Stimulated activated naive CD8-positive, alpha-beta T cell treated with anti-CD3 and anti-CD28 coated beads, Interleukin-15, Interleukin-2, amounts not matched to agents 100 U/mL and 50 U/mL, for 24 hours (primary cell): ENCODE measurements at regions not wholly inside any gene's neighbourhood (a gene's known extent, or its start where the extent isn't known, plus 50 kb on each side); places are given as distances from the start of the nearest gene placed in this dataset.
"Not testable (repeated sequence)": the region's sequence is repeated elsewhere in the genome, so short reads cannot be mapped to it uniquely, and the experiment has no call there.

Experiments
- ATAC-seq: fragments of 150-1000 bp; cut with Tn5 transposase; one replicate; pipeline ENCODE4 v1.10.0; 2021
- DNase-seq: peaks from one replicate; pipeline ENCODE4 v3.0.0; 2021

DNA sequence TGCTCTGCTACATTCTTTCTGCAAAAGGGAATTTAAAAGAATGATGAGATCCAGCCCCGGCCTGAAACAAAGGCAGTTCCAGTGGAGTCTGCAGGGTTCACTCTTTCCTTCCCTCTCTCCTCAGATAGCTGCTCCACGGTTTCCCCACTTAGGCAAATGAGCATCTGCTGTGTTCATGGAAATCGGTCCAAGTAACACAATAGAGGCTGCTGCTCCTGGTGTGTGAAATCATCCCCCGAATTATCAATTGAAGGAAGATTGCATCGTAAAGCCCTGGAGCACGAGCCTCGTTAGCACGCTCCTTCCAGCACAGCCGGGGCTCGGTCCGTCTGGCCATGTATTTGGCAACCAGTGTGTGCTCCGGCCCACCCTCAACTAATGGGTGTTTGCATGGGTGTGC lies 108.3 kb upstream of the DPP6 start:
- no peak for ATAC-seq

DNA sequence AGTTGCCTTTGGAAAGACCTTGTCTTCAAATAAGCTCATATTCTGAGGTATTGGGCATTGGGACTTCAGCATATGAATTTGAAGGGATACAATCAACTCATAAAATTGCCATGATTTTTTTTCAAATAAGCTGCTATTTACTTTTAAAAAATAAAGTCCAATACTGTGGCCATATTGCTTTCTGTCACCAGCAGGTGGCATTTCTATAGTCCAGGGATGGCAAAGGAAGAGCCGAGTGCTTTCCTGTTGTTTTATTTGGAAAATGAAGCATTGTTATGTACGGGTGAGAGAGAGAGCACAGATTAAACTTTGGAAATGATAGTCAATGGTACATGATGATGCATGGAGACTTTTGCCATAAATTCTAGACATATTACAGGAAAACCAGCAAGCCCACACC lies 104.1 kb upstream of the DPP6 start:
- DNase-seq (no peak), ATAC-seq (no peak)

More for the DNA sequence above, 108.3 kb upstream of the DPP6 start:
- DNase-seq, result no peak

DNA sequence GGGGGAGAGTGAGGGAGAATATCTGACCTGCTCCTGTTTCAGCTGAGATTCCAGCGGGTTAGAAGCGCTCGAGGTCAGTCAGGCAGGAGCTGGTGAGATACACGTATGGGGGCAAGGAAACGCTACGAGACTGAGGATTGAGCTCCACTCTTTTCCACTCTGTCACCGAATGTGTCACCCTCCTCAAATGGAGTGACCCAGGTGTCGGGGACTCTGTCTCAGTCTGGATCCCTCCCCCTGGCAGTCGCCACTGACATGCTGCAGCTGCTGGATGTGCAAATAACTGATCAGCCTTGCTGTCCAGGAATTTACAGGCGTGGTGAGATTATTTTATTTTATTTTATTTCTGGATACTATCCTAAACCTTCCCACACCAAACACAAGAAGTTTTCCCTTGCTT lies 100.9 kb upstream of the DPP6 start:
- no peak for ATAC-seq
- DNase-seq, result no peak

DNA sequence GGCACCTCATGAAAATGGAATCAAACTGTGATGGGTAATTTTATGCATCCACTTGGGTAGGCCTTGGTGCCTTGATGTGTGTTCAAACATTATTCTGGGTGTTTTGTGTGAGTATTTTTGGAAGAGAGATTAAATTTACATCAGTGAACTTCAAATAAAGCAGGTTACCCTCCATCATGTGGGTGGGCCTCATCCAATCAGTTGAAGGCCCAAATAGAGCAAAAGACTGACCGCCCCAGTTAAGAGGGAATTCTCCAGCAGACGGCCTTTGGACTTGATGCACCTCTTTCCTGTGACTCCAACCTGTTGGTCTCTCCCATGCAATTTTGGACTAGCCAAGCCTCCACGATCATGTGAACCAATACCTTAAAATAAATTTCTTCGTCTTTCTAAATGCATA lies 97.7 kb upstream of the DPP6 start:
- ATAC-seq, result no peak
- no peak for DNase-seq

DNA sequence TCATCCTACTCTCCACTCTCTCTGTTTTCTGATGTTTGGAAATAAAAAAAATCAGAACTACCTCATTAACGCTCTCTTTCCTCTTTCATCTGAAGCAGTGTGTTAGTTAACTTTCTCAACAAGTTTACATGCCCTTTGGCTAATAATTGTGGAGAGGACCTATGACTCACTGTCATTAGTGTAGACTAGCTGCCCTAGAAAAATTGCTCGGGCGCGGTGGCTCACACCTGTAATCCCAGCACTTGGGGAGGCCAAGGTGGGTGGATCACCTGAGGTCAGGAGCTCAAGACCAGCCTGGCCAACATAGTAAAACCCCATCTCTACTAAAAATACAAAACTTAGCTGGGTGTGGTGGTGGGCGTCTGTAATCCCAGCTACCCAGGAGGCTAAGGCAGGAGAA lies 94.5 kb upstream of the DPP6 start:
- ATAC-seq, DNase-seq: not testable (repeated sequence)

DNA sequence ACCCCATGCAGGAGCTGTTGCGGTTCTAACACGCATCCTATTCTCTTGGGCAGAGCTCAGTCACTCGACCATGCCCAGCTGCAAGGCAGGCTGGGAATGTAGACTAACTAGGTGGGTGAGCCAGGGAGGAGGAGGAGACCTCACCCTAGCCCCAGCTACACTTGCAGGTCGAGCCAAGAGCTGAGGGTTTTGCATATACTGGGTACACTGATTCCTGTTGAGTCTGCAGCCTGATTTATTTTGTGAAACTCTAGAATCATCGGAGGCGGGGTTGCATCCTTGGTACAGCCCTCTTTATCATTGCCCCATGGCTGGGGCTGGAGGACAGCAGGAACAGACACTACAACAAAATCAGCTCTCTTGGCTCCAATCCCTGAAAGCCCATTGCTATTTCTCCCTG lies 93.8 kb upstream of the DPP6 start:
- DNase-seq, ATAC-seq: not testable (repeated sequence)

DNA sequence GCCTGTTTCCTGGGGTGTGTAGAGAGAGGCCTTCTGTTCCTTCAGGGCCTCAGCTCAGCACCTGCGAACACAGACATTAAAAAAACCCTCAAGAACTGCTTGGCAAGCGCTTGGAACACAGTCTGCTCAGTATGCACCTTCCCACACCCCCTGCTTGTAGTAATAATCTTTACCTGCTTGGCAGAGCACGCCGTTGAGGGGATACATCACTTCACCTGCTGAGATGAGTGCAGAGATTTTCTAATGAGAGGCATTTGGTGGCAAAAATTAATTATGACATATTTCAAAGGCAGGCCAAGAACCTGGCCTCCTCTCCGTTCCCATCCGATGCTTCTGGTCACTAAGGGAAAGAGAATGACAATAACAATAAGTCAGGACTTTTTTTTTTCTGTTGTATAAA lies 93.4 kb upstream of the DPP6 start:
- DNase-seq, ATAC-seq: not testable (repeated sequence)

DNA sequence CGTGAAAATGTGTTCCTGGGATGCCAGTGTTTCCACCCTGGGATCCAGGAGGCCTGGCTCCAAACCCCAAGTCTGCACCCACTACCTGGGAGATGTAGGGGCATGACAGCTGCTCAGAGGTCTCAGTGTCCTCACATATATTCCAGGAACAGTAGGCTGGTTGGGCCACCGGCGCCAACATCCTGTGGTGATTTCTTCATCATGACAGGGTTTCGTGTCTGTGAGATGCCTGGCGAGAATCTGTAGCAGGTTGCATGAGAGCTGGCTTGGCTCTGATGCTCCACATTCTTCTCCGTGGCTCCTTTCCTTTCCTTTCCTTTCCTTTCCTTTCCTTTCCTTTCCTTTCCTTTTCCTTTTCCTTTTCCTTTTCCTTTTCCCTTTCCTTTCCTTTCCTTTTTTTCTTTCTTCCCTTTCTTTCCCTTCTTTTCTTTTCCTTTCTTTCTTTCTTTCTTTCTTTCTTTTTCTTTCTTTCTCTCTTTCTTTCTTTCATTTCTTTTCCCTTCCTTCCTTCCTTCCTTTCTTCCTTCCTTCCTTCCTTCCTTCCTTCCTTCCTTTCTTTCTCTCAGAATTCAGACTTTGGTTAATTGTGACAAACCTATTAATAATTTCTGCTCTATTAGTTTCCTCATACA lies 87.6 kb upstream of the DPP6 start:
- ATAC-seq, result not testable (repeated sequence)

DNA sequence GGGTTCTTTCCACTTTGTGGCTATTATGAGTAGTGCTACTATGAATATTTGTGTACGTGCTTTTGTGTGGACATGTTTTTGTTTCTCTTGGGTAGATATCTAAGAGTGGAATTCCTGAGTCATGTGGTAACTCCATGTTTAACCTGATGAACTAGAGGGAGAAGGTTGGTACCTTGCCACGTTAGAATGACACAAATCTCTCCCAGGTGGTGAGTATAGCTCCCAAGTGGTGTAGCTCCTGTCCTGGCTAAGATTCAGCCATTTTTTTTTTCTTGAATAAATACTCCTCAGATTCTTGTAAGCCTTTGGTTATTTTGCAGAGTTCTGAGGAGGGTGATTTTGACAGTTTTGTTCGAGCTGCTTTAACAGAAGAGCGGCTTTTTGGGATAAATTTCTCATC lies 83.2 kb upstream of the DPP6 start:
- not testable (repeated sequence) for DNase-seq

More for the DNA sequence above, 87.6 kb upstream of the DPP6 start:
- not testable (repeated sequence) for DNase-seq

DNA sequence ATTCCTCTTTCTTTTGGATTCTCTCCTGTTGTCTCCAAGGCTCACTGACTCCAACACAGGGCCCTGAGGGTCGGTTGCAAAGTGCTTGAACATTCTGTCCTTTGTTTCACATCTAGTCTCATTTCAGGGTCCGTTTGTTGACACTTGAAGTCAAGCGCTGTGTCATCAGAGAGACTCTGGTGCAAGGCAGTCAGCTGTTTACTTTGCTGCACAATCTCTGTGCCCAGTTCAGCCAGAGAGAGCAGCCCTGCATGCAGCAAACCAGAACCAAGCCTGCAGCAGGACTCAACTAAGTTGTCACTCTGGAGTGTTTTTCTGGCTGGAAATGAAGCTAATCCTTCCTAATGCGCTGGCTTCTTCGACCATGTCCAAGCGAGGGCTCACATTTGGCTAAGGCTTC lies 77.6 kb upstream of the DPP6 start:
- DNase-seq, ATAC-seq: not testable (repeated sequence)

More for the DNA sequence above, 83.2 kb upstream of the DPP6 start:
- ATAC-seq, result not testable (repeated sequence)

DNA sequence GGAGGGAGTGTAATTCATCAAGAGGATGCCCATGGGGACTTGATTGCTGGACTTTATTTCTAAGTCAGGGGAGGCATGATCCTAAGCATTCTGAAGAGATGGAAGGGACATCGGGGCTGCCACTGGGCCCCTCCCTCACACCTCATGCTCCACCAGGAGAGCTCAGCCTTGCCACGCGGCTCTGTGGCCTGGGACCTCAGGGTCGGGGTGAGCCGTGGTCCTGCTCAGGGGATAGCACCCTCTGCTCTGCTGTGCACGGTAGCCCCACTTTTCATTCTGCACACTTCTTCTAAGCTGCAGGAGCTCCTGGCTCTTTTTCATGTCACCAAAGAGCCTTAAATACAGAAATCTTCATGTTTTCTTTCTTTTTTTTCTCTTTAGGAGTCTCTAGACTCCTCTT lies 75.5 kb upstream of the DPP6 start:
- not testable (repeated sequence) for ATAC-seq, DNase-seq

DNA sequence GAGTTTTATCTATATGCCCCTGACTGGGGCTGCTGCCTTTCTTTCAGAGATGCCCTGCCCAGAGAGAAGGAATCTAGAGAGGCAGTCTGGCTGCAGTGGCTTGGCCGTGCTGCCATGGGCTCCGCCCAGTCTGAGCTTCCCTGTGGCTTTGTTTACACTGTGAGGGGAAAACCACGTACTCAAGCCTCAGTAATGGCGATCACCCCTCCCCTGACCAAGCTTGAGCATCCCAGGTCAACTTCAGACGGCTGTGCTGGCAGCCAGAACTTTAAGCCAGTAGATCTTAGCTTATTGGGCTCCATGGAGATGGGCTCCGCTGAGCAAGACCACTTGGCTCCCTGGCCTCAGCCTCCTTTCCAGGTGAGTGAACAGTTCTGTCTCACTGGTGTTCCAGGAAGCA lies 69.0 kb upstream of the DPP6 start:
- DNase-seq, ATAC-seq: not testable (repeated sequence)

DNA sequence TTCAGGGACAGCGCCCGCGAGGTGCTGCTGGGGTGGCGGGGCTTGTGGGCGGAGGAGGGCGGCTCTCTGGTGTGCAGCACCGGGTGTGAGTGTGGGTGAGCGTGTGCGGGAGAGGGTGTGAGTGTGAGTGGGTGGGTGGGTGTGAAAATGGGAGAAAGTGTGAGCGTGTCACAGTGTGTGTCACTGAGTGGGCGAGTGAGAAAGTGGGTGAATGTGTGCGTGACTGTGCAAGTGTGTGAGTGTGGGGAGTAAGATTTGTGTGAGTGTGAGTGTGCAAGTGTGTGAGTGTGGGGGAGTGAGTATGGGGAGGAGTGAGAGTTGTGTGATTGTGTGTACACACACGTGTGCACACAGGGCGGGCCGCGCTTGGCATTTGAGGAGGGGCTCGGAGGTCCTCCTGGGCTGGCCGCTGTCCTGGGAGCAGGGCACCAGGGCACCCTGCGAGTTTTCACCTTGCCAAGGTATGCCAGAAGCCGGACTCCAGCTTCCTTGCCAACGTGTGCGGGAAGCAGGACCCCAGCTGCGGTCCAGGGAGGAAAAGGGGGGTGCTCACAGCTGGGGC lies 63.1 kb upstream of the DPP6 start:
- DNase-seq, ATAC-seq: not testable (repeated sequence)

DNA sequence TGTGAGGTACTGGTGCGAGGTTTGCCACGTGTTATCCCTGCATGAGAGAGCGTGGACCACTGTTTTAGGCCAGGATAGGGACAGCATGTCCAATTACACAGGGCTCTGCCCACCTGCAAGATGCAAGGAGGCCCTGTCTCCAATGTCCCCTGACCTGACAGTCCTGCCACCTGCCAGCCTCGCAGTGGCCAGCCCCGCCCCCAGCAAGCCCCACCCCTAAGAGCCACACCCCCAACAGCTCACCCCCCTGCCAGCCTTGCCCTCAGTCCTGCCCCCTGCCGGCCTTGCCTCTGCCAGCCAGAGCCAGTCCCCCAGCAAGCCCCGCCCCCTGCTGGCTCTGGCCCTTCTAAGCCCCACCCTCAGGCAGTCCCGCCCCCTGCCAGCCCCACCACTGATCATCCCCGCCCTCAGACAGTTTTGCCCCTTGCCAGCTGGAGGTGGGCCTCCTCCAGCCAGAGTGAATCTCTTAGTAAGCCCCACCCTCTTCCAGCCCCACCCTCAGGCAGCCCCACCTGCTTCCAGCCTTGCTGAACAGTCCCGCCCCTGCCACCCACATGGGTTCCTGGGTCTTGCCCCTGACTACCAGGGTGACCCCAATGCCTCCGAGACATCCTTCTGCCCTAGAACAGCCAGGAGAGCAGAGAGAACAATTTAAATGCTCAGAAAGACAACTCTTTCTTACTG lies 62.3 kb upstream of the DPP6 start:
- not testable (repeated sequence) for ATAC-seq, DNase-seq

DNA sequence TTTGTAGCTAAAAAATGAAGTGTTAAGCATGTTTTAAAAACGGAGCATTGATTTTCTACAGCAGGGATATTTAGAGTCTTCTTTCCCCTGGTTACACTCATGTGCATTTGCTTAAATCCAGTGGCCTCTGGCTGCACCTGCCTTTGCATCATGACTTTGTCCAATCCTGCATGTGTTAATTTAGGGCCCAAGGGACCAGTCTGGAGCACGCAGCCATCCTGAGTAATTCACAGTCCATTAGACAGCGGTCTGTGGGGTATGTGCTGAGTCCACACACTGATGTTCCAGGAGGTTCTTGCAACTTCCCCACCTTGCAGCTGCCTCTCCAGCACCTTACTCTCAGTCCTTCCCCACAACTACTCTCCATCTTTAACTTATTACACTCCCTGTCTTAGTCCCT lies 60.7 kb upstream of the DPP6 start:
- ATAC-seq, DNase-seq: not testable (repeated sequence)

DNA sequence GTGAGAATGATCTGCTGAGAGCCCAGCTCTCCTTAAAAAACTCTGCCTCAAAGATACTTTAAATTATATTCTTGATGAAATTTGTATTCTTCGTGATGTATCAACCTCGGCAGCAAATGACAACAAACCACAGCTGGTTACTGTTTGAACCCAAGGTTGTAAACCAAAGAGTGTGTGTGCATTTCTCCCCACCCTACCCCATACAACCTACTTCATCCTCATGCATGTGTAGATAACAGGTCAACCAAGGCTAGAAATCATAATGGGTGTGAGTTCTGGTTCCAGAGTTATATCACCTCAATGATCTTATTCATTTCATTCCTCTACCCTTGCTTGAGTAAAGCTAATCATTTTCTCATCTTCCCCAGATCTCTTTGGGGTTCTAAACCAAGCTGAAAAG lies 58.8 kb upstream of the DPP6 start:
- ATAC-seq, DNase-seq: not testable (repeated sequence)

DNA sequence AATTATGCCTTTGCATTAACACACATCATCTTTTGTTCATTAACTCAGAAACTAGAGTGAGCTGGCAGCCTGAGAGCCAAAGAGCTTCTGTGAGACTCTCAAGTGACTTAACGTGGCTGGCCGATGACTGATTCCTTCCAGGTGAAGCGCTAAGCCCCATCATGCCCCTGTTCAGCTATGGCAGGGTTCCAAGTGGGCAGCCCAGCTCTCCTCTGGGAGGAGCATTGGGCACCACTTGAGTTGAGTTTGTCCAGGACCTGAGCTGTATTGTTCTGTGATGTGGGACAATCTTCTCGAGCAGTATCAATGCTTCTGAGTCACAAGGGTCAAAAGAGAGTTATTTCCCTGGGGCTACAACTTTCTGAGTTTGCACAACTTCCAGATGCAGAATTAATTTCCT lies 53.3 kb upstream of the DPP6 start:
- ATAC-seq, DNase-seq: not testable (repeated sequence)
